ENCODE measurements at regions not wholly inside any gene's neighbourhood (a gene's known extent, or its start where the extent isn't known, plus 50 kb on each side); places are given as distances from the start of the nearest gene placed in this dataset.

- TF ChIP-seq CTCF (IDR thresholded peaks at IDR 0.05; ENCODE audit: poor library complexity, severe bottlenecking): no peak
- no peak for TF ChIP-seq EZH2 (IDR thresholded peaks at IDR 0.05; ENCODE audit: borderline replicate concordance, insufficient read depth, low read length, poor library complexity, severe bottlenecking)
- no peak for TF ChIP-seq EP300 (conservative IDR thresholded peaks at IDR 0.05; ENCODE audit: poor library complexity, severe bottlenecking)
- TF ChIP-seq MXI1 (conservative IDR thresholded peaks at IDR 0.05; ENCODE audit: poor library complexity, severe bottlenecking): no peak
- no peak for TF ChIP-seq REST (IDR thresholded peaks at IDR 0.05; ENCODE audit: borderline replicate concordance)
- TF ChIP-seq SMC3 (conservative IDR thresholded peaks at IDR 0.05; ENCODE audit: poor library complexity): no peak
- no peak for TF ChIP-seq POLR2AphosphoS5 (IDR thresholded peaks at IDR 0.05)
Observed at GRCh38 chr3:25237602-25238001, 190.5 kb upstream of the RARB start.
